ENCODE measurements at regions not wholly inside any gene's neighbourhood (a gene's known extent, or its start where the extent isn't known, plus 50 kb on each side); places are given as distances from the start of the nearest gene placed in this dataset.

- ATAC-seq (no peak), DNase-seq (ENCODE audit: low spot score) (no peak)
- intact Hi-C loops (cut with DNase I) = no loop called here
Observed at GRCh38 chr11:134764367-134764766, 352.3 kb upstream of the B3GAT1 start.

DNA sequence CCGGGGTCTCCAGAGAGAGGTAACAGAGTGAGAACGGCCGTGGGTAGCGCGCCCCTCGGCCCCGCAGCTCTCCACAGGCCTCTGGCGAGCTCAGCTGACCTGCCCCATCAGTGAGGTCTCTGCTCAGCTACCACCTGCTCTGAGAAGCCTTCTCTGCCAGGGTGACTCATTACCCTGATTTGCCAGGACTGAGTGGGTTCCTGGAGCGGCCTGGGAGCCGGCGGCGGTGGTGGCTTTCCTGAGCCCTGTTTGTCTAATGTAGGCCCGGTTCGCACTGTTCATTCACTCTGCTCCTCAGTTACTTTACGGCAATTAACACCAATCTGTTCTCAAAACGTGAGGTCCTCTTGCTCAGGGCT lies 351.0 kb upstream of the B3GAT1 start:
- DNase-seq (ENCODE audit: low spot score) = no peak
- intact Hi-C loops (cut with DNase I) = no loop called here
- ATAC-seq = no peak

DNA sequence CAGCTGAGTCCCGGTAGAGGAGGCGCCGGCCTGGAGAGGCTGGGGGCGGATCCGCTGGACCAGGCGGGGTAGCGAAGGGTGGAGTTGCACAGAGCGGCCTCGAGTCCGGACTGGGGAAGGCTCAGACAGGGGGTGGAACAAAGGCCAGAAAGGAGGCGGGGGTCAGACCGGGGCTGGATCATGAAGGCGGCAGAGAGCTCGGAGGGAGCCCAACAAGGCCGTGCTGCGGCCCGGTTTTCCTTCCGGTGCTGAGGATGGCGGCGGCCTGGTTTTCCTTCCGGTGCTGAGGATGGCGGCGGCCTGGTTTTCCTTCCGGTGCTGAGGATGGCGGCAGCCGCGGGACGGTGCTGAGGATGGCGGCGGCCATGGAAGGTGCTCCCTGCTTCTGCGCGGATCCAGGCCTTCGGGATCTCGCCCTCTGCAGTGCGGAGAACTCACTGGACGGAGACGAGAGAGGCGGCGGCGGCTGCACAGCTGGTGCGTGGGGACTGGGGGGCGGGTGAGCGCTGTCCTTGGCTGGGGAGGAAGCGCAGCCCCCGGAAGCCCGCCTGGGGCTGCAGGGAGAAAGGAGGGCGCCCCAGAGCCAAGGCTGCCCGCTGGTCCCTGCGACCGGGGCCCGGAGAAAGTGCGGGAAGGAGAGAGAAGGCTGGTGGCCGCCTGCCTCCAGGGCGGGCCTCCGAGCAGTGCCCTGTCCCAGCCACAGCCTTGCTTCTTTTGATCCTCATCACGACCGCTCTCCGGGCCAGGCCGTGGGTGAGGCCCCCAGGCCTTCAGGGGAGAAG lies 350.4 kb upstream of the B3GAT1 start:
- DNase-seq (ENCODE audit: low spot score) = no peak
- intact Hi-C loops (cut with DNase I) = no loop called here
- ATAC-seq = peak; percentile 81

- intact Hi-C loops (cut with DNase I) = no loop called here
- DNase-seq (ENCODE audit: low spot score) (no peak), ATAC-seq (no peak)
Observed at GRCh38 chr11:134761926-134762247, 349.8 kb upstream of the B3GAT1 start.

GRCh38 chr11:134761386-134761785 lies 349.3 kb upstream of the B3GAT1 start:
- no peak for ATAC-seq
- no peak for DNase-seq (ENCODE audit: low spot score)
- intact Hi-C loops (cut with DNase I) = no loop called here

GRCh38 chr11:134760957-134761356 lies 348.9 kb upstream of the B3GAT1 start:
- intact Hi-C loops (cut with DNase I) = no loop called here
- DNase-seq (ENCODE audit: low spot score) = no peak
- no peak for ATAC-seq

DNA sequence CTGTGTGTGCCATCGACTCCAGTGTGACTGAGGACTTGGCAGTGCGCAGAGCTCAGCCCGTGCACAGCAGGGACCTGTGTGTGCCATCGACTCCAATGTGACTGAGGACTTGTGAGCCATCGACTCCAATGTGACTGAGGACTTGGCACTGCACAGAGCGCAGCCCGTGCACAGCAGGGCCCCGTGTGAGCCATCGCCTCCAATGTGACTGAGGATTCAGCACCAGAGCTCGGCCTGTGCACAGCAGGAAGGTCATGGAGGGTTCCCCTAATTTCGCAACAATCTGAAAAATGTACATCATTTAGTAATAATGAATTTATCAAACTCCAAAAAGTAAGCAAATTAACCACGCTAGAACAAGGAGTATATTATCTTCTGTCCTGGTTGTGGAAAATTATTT lies 348.3 kb upstream of the B3GAT1 start:
- intact Hi-C loops (cut with DNase I) = no loop called here
- DNase-seq (ENCODE audit: low spot score) (no peak), ATAC-seq (no peak)

DNA sequence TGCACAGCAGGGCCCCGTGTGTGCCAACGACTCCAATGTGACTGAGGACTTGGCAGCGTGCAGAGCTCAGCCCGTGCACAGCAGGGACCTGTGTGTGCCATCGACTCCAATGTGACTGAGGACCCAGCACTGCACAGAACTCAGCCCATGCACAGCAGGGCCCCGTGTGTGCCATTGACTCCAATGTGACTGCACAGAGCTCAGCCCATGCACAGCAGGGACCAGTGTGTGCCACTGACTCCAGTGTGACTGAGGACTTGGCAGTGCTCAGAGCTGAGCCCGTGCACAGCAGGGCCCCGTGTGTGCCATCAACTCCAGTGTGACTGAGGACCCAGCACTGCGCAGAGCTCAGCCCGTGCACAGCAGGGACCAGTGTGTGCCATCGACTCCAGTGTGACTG lies 347.8 kb upstream of the B3GAT1 start:
- ATAC-seq (no peak), DNase-seq (ENCODE audit: low spot score) (no peak)
- intact Hi-C loops (cut with DNase I) = no loop called here

- ATAC-seq (no peak), DNase-seq (ENCODE audit: low spot score) (no peak)
- intact Hi-C loops (cut with DNase I) = no loop called here
Observed at GRCh38 chr11:134759274-134759673, 347.2 kb upstream of the B3GAT1 start.

DNA sequence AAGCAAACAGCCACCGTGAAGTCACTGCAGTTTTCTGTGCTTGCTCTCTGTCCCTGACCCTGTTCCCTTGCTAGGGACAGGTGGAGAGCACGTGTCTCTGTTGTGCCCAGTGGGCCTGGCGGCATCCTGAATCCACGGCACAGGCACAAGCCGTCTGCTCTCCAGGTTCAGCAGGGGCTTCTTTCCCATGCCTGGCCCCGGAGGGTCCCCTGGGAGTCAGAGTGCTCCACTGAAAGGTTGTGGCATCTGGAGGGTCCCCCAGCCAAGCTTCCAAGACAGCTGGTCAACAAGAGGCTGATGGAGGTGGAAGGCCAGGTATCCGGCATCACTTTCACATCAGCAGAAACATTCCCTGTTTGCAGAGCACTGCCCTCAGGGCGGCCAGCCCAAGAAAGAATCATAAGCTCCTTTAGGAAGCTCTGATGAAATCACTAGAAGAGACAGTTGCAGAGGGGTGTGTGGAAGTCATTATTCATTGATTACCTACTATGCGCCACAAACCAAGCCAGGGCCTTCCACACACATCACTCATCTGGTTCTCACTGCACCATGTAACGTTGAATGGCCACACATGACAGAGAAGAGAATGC lies 346.4 kb upstream of the B3GAT1 start:
- no peak for DNase-seq (ENCODE audit: low spot score)
- intact Hi-C loops (cut with DNase I) = no loop called here
- ATAC-seq = no peak

DNA sequence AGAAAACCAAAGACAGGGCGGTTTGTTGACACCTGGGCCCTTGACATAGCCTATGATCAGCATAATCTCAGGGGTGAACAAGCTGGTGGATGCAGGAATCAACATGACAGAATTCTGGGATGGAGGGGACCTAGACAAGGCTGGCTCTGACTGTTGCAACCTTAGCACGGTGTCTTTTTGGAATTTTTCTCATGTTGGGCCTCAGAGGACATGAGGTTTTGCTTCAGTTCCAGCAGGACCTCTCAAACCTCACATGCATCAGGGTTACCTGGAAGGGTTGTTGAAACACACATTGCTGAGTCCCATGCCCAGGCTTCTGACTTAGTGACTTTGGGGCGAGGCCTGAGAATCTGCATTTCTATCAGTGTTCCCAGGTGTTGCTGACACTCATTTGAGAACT lies 345.6 kb upstream of the B3GAT1 start:
- DNase-seq (ENCODE audit: low spot score) (no peak), ATAC-seq (no peak)
- intact Hi-C loops (cut with DNase I) = no loop called here

DNA sequence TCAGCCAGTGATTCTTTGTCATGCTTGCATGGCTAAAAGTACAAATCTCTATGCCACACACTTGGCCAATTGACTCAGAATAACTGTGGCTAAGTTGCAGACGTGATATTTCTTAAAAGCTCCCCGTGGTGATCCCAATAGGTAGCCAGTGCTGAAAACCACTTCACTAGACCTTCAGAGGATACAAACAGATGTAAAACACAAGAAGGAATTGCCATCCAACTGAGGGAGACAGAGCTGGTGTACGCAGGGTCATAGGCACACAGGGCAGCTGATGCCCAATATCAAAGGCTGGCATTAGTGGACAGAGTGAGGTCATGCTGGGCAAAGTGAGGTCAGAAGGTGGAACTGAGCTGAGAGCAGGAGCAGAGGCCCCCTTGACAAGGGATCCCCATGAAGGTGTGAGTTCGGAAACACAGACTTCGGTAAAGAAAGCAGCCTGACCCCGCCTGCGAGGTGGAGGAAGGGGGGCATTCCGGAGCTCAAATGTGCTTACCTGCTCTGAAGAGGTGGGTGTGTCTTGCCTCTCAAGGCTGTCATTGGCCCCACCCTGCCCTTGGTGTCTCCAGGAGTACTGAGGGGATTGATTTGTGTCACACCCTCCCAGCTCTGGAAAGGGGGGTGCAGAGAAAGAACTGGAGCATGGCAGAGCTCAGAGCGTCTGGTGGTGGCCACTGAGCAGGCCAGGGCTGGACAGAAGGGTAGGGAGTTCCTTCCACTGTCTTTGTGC lies 344.9 kb upstream of the B3GAT1 start:
- DNase-seq (ENCODE audit: low spot score) (no peak), ATAC-seq (no peak)
- intact Hi-C loops (cut with DNase I) = no loop called here

- intact Hi-C loops (cut with DNase I) = no loop called here
- ATAC-seq (no peak), DNase-seq (ENCODE audit: low spot score) (no peak)
Observed at GRCh38 chr11:134755535-134755934, 343.5 kb upstream of the B3GAT1 start.

GRCh38 chr11:134754521-134755198 lies 342.6 kb upstream of the B3GAT1 start:
- intact Hi-C loops (cut with DNase I) = no loop called here
- ATAC-seq (no peak), DNase-seq (ENCODE audit: low spot score) (no peak)

DNA sequence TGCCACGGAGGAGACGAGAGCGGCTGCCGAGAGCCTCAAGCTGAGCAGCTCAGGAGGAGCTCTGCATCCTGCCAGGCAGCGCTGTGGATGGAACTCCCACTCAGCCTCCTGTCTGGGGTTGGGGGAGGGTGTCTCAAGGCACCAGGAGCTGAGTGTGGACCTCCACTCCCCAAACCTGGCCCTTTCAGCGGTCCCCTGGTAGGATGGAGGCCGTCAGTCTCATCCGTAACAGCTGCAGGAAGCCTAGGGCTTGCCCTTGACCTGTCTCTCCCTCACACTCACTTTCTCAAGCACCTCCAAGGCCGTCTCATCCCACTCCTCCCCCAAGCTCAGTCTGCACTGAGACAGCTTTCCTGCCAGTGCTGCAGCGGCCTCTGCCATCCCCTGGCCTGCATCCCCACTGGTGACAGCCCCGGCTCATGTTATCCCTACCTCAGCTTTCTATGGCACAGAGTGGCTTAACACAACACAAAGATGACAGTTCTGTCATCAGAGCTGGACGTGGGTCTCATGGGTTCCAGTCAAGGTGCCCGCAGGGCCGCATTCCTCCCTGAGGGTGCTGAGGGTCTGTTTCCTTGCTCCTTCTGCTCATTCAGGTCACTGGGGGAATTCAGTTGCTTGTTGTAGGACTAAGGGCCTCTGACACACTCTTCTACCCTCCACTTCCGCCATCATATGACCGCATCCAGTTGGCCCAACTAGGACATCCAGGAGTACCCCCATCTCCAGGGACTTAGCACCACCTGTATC lies 341.9 kb upstream of the B3GAT1 start:
- intact Hi-C loops (cut with DNase I) = no loop called here
- ATAC-seq = no peak
- no peak for DNase-seq (ENCODE audit: low spot score)

DNA sequence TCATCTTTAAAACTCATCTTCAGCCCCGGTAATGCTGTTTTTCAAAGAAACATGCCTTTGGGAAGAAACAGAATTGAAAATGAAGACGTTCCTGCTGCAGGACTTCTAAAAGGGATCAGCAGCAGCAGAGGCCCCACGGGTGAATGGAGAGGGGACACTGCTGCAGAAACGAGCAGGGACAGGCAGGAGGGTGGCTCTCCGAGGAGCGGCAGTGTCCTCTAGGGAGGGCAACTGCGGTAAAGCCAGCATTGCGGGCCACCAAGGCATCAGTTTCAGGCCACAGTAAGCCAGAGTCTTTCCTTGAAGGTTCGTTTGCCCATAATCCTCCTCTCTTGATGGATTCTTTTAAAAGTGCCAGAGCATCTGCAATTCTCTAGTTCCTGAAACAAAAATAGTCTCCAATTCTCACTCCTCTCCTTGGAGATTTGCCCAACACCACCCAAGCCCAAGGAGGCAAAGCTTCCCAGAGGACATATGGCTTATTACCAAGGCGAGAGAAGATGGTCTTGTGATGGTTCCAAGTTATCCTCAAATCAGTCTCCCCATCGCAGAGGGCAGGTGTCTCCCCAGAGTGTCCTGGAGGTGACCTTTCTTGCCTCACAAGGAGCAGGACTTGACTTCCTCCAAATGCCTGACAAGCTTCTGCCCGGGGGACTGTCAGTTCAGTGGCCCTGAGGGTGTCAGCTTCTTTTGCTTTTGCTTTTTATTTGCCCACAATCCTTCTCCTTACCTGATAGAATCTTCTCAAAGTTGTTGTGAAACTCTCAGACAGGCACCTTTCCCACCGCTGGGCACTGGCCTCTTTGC lies 341.1 kb upstream of the B3GAT1 start:
- intact Hi-C loops (cut with DNase I) = no loop called here
- ATAC-seq (no peak), DNase-seq (ENCODE audit: low spot score) (no peak)

DNA sequence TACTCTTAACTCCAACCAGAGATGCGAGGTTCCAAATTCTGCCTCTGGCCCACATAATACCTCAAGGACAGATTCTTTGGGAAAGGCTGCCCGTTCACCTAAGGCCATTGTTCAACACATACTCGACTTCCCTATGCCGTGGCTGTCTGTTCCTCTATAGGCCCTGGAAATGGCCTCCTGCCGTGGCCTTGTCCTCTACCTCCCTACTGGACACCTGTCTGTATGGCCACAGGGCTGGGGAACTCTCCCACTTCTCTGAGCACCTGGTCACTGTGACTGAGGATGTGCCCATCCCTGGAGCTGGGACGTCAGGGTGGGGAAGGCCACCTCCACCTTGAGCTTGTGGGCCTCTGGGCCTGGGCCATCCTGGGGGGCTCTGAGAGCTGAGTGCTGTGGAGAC lies 340.5 kb upstream of the B3GAT1 start:
- no peak for ATAC-seq
- DNase-seq (ENCODE audit: low spot score) = no peak
- intact Hi-C loops (cut with DNase I) = no loop called here

DNA sequence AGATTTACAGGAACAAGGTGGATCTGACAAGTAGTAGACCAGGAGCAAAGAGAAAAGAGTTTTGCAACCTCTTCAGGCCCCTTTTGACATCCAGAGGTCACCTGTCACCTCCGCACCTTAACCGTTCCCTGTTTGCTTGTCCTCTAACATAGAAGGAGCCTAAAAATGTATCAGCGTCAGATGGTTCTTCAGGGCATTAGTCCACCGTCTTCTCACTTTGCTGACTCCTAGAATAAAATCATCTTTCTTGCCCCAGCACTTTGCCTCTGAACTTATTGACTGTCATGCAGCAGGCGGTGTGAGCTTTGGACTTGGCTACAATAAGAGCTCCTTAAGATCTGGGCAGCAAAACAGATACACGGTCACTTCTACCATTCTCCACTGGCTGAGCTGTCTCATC lies 339.7 kb upstream of the B3GAT1 start:
- no peak for ATAC-seq
- no peak for DNase-seq (ENCODE audit: low spot score)
- intact Hi-C loops (cut with DNase I) = no loop called here

All from sciatic nerve (tissue), 2 donors.